NCI-H2196 (cell line): ENCODE measurements at regions not wholly inside any gene's neighbourhood (a gene's known extent, or its start where the extent isn't known, plus 50 kb on each side); places are given as distances from the start of the nearest gene placed in this dataset.

ENCODE experiments used
- DNase-seq: peaks from one replicate; lab custom pipeline; 2025; ENCODE audit not compliant: unreplicated experiment; lab: John Stamatoyannopoulos, UW

- no peak for DNase-seq
Measured at GRCh38 chr4:165718660-165719059, 154.4 kb upstream of the TLL1 start.

DNA sequence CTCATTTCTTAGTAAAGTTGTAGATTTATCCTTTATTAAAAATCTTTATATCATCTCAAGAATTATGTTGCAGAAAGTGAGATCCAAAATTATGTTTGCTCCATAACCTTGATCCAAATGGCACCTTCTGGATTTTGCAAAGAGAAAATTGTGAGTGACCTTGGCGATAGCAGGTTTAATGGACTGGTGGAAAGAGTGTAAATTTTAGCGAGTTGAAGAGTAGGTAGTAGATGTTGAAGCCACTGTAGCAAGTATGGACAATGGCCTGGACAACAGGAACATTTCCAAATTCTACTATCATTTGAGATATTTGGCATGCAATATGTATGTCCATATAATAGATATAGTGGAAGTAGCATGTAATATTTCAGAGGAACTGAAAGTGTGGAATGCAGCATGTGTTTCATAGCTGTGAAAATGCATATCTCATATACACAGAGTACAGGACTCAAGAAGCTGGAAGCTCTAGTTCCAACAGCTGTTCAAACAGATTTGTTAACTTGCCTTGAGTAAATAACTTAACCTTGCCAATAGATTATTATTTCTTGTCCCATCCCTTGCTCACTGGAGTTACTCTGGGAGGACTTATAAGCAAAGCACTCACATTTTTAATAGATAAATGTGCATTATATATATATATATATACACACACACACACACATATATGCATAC, 152.5 kb upstream of the TLL1 start:
- no peak for DNase-seq

DNA sequence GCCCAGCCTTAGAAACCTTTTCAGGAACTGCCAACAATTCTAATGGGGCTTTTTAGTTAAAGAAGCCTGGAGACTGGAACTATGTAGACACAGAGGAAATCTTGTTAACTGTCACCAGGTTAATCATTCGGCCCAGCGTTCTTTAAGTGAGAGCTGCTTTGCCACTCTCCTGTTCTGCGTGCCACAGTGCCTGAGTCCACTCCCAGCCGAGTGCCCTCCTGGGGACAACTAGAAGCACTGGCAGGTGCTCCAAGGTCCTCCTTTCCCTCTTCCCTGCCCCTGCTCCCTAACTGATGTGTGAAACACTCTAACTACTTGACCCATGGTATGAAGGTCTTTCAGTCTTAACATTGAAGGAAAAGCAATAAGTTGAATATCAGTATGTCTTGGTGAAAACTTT, 151.2 kb upstream of the TLL1 start:
- DNase-seq = no peak

GRCh38 chr4:165723051-165723795, 149.8 kb upstream of the TLL1 start:
- DNase-seq = no peak

GRCh38 chr4:165724786-165725185, 148.3 kb upstream of the TLL1 start:
- no peak for DNase-seq

DNA sequence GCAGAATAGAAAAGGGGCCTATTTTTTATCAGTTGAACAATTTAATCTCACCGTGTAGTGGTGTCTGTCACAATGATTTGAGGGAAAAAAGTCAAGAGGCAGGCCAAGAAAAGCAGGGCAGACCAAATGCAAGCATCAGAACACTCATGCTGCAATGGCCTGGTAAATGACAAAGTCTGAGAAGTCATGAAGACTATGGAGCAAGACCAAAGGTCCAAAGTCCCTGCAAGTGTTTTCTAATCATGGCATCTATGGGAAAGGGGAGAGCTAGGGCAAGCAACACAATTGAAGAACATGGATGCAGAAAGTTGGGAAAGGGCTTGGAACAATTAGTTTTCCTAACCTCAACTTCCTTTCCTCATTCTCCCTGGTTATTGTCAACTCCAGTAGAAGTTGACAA, 147.7 kb upstream of the TLL1 start:
- DNase-seq = no peak

DNA sequence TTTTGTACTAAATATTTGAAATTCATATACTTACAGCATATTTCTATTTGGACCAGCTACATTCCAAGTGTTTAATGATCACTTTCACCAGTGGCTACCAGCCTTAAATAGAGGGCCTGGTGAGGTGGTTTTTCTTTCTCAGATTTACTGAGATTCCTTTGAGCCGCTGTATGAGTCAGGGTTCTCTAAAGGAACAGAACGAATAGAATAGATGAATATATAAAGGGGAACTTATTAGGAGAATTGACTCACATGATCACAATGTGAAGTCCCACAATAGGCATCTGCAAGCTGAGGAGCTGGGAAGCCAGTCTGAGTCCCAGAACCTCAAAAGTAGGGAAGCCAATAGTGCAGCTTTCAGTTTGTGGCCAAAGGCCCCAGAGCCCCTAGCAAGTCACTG, 146.2 kb upstream of the TLL1 start:
- DNase-seq = no peak

DNA sequence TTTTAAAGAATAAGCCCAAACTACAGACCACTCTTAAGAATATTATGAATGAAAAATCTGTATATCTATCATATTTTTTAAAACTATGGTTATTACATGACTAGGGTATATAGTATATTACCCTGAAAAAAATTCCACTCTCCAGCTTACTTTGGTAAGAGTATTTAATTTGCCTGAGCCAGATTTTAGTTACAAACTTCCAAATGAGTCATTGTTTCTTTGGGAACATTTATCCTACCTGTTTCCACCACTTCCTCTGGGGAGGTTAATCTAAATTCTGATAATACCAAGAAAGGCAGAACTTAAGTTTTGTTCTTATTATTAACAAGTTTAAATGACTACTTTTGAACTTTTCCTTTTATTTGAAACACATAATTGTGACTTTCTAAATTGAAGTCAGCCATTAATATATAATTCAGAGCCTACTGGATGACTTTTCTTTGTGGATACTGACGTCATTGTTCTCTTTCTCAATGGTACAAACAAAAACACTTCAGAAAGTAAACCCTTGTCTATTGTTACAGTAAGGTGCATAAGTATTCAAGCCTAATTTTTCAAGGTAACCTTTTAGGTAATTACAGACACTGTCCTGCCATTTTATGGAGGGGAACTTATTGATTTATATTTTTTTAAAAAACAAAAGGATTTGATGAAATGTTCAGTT, 135.6 kb upstream of the TLL1 start:
- DNase-seq = no peak

GRCh38 chr4:165738571-165738970, 134.5 kb upstream of the TLL1 start:
- no peak for DNase-seq

DNA sequence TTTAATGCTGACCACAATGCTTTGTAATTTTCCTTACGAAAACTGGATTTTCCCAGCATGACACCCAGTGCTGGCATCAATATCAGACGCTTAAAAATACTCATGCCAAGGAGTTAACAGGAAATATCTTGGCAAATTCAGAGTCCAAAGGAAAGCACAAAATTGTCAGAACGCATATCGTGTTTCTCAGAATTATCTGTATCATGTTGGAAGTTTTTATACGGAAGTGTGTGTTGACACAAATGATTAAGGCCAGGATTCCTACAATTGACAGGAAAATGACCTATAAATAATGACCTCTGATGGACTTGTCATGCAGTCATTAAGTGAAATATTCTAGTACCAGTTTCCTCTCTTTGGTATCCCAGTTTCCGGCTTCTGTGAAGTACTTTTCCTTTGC, 132.1 kb upstream of the TLL1 start:
- DNase-seq = no peak

GRCh38 chr4:165743422-165743821, 129.6 kb upstream of the TLL1 start:
- no peak for DNase-seq

DNA sequence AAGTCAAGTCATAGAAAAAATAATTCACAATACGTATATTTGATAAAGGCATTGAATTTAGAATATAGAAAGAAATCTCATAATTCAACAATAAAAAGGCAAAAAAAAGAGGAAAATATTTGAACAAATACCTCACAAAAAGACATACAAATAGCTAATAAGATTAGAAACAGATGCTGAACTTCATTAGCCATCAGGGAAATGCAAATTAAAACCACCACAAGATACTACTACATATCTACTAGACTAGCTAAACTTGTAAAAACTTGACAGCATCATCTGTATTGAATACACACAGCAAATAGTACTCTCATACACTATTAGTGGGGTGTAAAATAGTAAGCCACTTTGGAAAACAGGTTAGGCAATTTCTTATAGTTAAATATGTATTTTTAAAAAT, 128.7 kb upstream of the TLL1 start:
- DNase-seq = no peak

DNA sequence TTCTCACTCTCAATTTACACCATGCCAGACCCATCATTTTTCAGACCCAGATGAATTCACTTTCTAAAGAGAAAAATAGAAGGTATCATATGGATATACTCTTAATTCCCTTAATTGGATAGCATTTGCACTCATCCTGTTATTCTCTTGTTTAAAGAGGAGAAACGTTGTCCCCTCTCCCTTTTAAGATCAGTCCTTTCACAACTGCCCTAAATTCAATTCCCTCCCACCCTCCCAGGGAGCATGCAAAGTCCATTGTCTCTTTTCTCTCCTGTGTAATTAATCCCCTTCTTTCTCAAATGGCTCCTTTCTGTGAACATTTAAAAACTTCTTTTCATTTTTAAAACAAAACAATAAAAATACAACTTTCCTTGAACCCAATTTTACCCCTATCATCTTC, 124.7 kb upstream of the TLL1 start:
- no peak for DNase-seq

DNA sequence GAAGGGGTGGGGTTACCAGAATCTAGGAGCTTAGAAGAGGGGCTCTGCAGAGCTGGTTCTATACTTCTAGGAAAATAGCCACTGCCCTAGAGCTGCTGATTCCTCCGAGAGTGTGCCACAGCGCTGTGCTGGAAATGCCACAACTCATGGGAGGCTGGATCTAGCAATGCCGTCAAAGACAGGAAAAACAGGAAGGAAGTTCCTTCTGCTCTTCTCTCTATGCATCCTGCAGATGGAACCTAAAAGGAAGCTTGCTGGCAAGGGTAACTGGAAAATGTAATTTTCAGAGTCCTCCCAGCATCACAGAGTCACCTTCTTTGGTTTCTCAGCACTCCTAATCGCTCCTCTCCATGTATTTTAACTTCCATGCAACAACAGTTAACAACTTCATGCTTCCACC, 121.2 kb upstream of the TLL1 start:
- DNase-seq = no peak

DNA sequence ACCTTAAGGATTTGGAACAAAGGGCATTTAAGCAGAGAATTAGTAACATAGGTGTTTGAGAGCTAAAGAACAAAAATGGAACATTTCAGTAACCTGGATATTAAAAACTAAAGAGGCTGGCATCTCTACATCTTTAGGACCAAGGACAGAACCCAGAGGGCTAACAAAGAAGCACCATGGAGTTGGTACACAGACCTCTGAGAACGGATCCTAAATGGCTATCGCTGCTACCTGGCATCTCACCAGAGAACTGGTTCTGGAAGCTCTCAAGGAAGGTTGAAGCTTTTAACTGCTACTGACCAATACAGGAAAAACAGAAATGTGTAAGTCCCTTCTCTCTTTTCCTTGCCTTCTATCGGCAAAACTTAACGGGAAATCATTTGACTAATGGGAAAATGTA, 118.4 kb upstream of the TLL1 start:
- DNase-seq = no peak

- no peak for DNase-seq
Measured at GRCh38 chr4:165756836-165757235, 116.2 kb upstream of the TLL1 start.

DNA sequence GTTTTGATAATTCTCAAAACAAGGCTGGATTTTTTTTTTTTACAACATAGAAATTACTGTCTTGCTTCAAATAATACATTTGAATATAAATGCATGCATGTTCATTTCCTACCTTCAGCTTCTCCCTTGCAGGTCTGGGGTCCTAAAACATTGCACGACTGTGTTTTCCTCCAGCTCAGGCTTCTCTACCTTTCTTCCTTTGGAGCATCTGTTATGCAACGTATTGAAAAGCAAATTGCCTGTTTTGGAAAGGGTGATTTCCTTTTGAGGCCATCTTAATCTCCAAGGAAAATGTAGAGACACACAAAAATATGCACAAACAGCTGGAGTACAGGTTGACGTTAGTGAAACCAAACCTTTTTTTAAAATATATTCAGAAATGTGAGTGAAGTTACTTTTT, 115.6 kb upstream of the TLL1 start:
- no peak for DNase-seq

GRCh38 chr4:165758086-165758485, 115.0 kb upstream of the TLL1 start:
- DNase-seq = no peak

GRCh38 chr4:165760182-165760581, 112.9 kb upstream of the TLL1 start:
- no peak for DNase-seq

DNA sequence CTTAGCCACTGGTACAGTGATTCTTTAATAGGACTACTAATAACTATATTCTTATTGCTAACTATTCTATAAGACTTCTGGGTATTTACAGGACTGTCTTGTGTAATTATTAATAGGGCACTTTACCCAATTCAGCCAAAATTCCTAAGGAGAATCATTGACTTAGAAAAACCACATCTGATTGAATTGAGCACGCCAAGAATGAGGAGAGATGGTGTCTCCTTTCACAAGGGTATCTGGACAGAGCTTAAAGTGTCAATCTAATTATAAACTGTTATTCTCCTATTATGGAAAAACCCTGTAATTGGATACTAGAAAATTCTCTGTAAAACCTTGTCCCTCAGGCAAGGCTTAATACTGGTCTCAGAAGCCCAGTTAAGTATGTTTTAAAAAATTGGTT, 111.1 kb upstream of the TLL1 start:
- no peak for DNase-seq

- DNase-seq = no peak
Measured at GRCh38 chr4:165763640-165764039, 109.4 kb upstream of the TLL1 start.

- DNase-seq = no peak
Measured at GRCh38 chr4:165765053-165765452, 108.0 kb upstream of the TLL1 start.
